ENCODE measurements at regions not wholly inside any gene's neighbourhood (a gene's known extent, or its start where the extent isn't known, plus 50 kb on each side); places are given as distances from the start of the nearest gene placed in this dataset.

- TF ChIP-seq CTCF (IDR thresholded peaks at IDR 0.05) (no peak), POLR2A (IDR thresholded peaks at IDR 0.05) (no peak), POLR2AphosphoS5 (IDR thresholded peaks at IDR 0.05) (no peak)
Measured at GRCh38 chrX:5788910-5789309, 439.8 kb downstream of the NLGN4X start.
